ENCODE measurements at regions not wholly inside any gene's neighbourhood (a gene's known extent, or its start where the extent isn't known, plus 50 kb on each side); places are given as distances from the start of the nearest gene placed in this dataset.

GRCh38 chrX:40966213-40966820 lies 118.9 kb upstream of the USP9X start:
- Histone ChIP-seq H4K5ac (ENCODE audit: insufficient read length, low read depth, low read length) (no peak overlapping the region), H3K27ac (ENCODE audit: low read depth, low read length) (no peak overlapping the region), H2BK120ac (replicated peaks; ENCODE audit: low read depth, low read length) (no peak overlapping the region), H3K9me3 (ENCODE audit: insufficient read depth in 2 of 2, low read depth in 1 of 2, low read length in 1 of 2) (peaks cover 4 to 5% of the 10 kb centered on the region in 2 experiments; a peak in 1 of 4 replicates), H3K56ac (replicated peaks; ENCODE audit: insufficient read length, low read depth, low read length) (no peak overlapping the region), H2AFZ (ENCODE audit: low read length) (no peak overlapping the region), H2BK12ac (ENCODE audit: low read depth, low read length) (no peak overlapping the region), H3K4me2 (ENCODE audit: insufficient read depth in 1 of 2, low read depth in 2 of 2, low read length in 2 of 2) (no peak overlapping the region), H3K79me1 (ENCODE audit: low read depth, low read length) (no peaks in the 10 kb centered on the region), H4K20me1 (replicated peaks in 1 of 2; ENCODE audit: control insufficient read depth in 1 of 2, insufficient read depth in 2 of 2, low read length in 2 of 2) (no peaks in the 10 kb centered on the region), H3K23ac (ENCODE audit: insufficient read length) (no peak overlapping the region), H3K27me3 (replicated peaks in 1 of 4; ENCODE audit: control insufficient read depth in 3 of 4, extremely low read depth in 1 of 4, insufficient read depth in 3 of 4, low read length in 3 of 4) (no peaks in the 10 kb centered on the region), H4K91ac (replicated peaks; ENCODE audit: insufficient read length, low read length) (no peak overlapping the region), H3K4me1 (replicated peaks in 1 of 4; ENCODE audit: control insufficient read depth in 3 of 4, insufficient read depth in 4 of 4, low read length in 3 of 4) (no peaks in the 10 kb centered on the region), H2AK5ac (ENCODE audit: low read depth, low read length) (no peak overlapping the region), H3K4ac (replicated peaks; ENCODE audit: insufficient read length, low read depth, low read length) (no peak overlapping the region), H3K79me2 (ENCODE audit: control insufficient read depth in 1 of 2, insufficient read depth in 2 of 2, low read length in 2 of 2) (no peaks in the 10 kb centered on the region), H3K4me3 (ENCODE audit: extremely low read depth in 1 of 4, insufficient read depth in 2 of 4, low read depth in 3 of 4, low read length in 4 of 4) (no peak overlapping the region), H2BK5ac (ENCODE audit: low read depth, low read length) (no peak overlapping the region), H2BK15ac (ENCODE audit: low read length) (no peak overlapping the region), H3K9ac (replicated peaks in 1 of 4; ENCODE audit: extremely low read depth in 1 of 4, low read depth in 3 of 4, low read length in 3 of 4) (no peak overlapping the region), H4K8ac (ENCODE audit: extremely low read depth, insufficient read depth, low read length) (no peak overlapping the region), H2BK20ac (ENCODE audit: low read length) (no peak overlapping the region), H3K14ac (ENCODE audit: insufficient read length) (no peak overlapping the region), H3K18ac (ENCODE audit: extremely low read depth, low read length) (no peak overlapping the region), H3K36me3 (ENCODE audit: control insufficient read depth in 2 of 4, insufficient read depth in 4 of 4, low read length in 3 of 4) (no peaks in the 10 kb centered on the region), H3K23me2 (ENCODE audit: low read depth, low read length) (no peaks in the 10 kb centered on the region)
- 92% methylated on average over 6 of the region's 6 CpGs; no CpG with 5 or more reads in 1 of the 2 experiments for WGBS, 2 experiments (ENCODE audit: extremely low coverage in 1 of 2, insufficient coverage in 1 of 2, insufficient read length in 1 of 2, insufficient replicate concordance in 2 of 2, low coverage in 1 of 2, low lambda C conversion rate in 2 of 2, missing lambda C conversion rate in 1 of 2)
- CTCF ChIA-PET (ENCODE audit: partially characterized antibody), result no interaction called here
- no peak for FAIRE-seq
- no peak for DNase-seq (ENCODE audit: low read depth in 1 of 2, low spot score in 2 of 2)
- POLR2A ChIA-PET (ENCODE audit: partially characterized antibody), result no interaction called here
- TF ChIP-seq E2F6 (IDR thresholded peaks at IDR 0.05) (no peak), RNF2 (IDR thresholded peaks at IDR 0.05; ENCODE audit: borderline replicate concordance, low read depth, low read length, missing control alignments, poor library complexity, severe bottlenecking) (no peak), SIN3A (conservative IDR thresholded peaks at IDR 0.05 in 1 of 2, IDR thresholded peaks at IDR 0.05 in 1 of 2; ENCODE audit: low read depth in 1 of 2, low read length in 2 of 2) (no peak), ASH2L (IDR thresholded peaks at IDR 0.05; ENCODE audit: low read length) (no peak), CBX5 (IDR thresholded peaks at IDR 0.05; ENCODE audit: low read depth, low read length) (no peak), MAX (IDR thresholded peaks at IDR 0.05) (no peak), CEBPB (IDR thresholded peaks at IDR 0.05; ENCODE audit: low read depth, low read length) (no peak), USF2 (IDR thresholded peaks at IDR 0.05; ENCODE audit: low read length) (no peak), RAD21 (IDR thresholded peaks at IDR 0.05 in 1 of 2, conservative IDR thresholded peaks at IDR 0.05 in 1 of 2; ENCODE audit: low read depth in 2 of 2, low read length in 2 of 2) (no peak), CHD1 (IDR thresholded peaks at IDR 0.05; ENCODE audit: low read depth, low read length) (no peak), SRF (IDR thresholded peaks at IDR 0.05; ENCODE audit: low read depth, low read length) (no peak)

Data from H1 (cell line).